Lung (tissue), 11 donors: ENCODE measurements at regions not wholly inside any gene's neighbourhood (a gene's known extent, or its start where the extent isn't known, plus 50 kb on each side); places are given as distances from the start of the nearest gene placed in this dataset.
A peak's percentile ranks its signal among the peaks of the same experiment; 100 is the strongest.
"Not testable (repeated sequence)": the region's sequence is repeated elsewhere in the genome, so short reads cannot be mapped to it uniquely, and the experiment has no call there.

Experiments used
- ATAC-seq: fragments of 200-7000 bp; cut with Tn5 transposase; one replicate; pipeline ENCODE4 v1.9.1; 2020; ENCODE audit warnings: moderate number of reproducible peaks; ENCODE audit not compliant: insufficient read depth, low FRiP score
- DNase-seq, 3 donors: peaks; one replicate each; pipeline ENCODE4 v3.0.0-alpha.2; 2013 to 2017
- H3K27ac ChIP-seq, 2 donors: one replicate each; pipeline ENCODE4 v1.5.1; 2013; ENCODE audit warnings: mild to moderate bottlenecking in 2 of 2, moderate library complexity in 2 of 2, control low read depth in 1 of 2, inconsistent platforms in 1 of 2, low read depth in 1 of 2, low read length in 1 of 2
- H3K27me3 ChIP-seq, 3 donors: one replicate each; pipeline ENCODE4 v1.5.1; 2013; ENCODE audit warnings: low read length in 2 of 3; ENCODE audit not compliant: control insufficient read depth in 3 of 3, insufficient read depth in 3 of 3
- H3K36me3 ChIP-seq, 4 donors: one replicate each; pipeline ENCODE4 v1.5.1; 2013; ENCODE audit warnings: low read length in 4 of 4, mild to moderate bottlenecking in 1 of 4, moderate library complexity in 1 of 4; ENCODE audit not compliant: control insufficient read depth in 4 of 4, insufficient read depth in 4 of 4
- H3K4me1 ChIP-seq, 5 donors: one replicate each; pipeline ENCODE4 v1.5.1; 2013; ENCODE audit warnings: low read length in 5 of 5, mild to moderate bottlenecking in 2 of 5, moderate library complexity in 1 of 5; ENCODE audit not compliant: control insufficient read depth in 5 of 5, insufficient read depth in 5 of 5
- H3K4me3 ChIP-seq: one replicate; pipeline ENCODE4 v1.5.1; 2013; ENCODE audit warnings: mild to moderate bottlenecking, control low read depth, moderate library complexity
- H3K9ac ChIP-seq, 2 donors: one replicate each; pipeline ENCODE4 v1.5.1; 2013; ENCODE audit warnings: low read length in 2 of 2, control low read depth in 1 of 2; ENCODE audit not compliant: insufficient read depth in 1 of 2
- H3K9me3 ChIP-seq, 4 donors: one replicate each; pipeline ENCODE4 v1.5.1; 2013; ENCODE audit warnings: low read length in 3 of 4, mild to moderate bottlenecking in 1 of 4, moderate library complexity in 1 of 4; ENCODE audit not compliant: control insufficient read depth in 4 of 4, insufficient read depth in 3 of 4
- WGBS, 2 donors: extraction: QIAGEN DNeasy Blood & Tissue Kit; methylation state at CpG; one replicate each; pipeline ENCODE4 v1.1.7; 2013; 5-methylcytosine and 5-hydroxymethylcytosine counted together
- TF ChIP-seq, protein P1 (sequence below): IDR thresholded peaks from 2 replicates; pipeline ENCODE4 v1.5.1; 2012; ENCODE audit warnings: mild to moderate bottlenecking; ENCODE audit errors: control extremely low read depth, extremely low read depth
- donor health status: control.
- donor health status: control.
- donor health status: Bipolar disorder and iron deficiency.
- donor health status: healthy.
- donor health status: DM: yes; HTN: yes; CAD: no.

DNA sequence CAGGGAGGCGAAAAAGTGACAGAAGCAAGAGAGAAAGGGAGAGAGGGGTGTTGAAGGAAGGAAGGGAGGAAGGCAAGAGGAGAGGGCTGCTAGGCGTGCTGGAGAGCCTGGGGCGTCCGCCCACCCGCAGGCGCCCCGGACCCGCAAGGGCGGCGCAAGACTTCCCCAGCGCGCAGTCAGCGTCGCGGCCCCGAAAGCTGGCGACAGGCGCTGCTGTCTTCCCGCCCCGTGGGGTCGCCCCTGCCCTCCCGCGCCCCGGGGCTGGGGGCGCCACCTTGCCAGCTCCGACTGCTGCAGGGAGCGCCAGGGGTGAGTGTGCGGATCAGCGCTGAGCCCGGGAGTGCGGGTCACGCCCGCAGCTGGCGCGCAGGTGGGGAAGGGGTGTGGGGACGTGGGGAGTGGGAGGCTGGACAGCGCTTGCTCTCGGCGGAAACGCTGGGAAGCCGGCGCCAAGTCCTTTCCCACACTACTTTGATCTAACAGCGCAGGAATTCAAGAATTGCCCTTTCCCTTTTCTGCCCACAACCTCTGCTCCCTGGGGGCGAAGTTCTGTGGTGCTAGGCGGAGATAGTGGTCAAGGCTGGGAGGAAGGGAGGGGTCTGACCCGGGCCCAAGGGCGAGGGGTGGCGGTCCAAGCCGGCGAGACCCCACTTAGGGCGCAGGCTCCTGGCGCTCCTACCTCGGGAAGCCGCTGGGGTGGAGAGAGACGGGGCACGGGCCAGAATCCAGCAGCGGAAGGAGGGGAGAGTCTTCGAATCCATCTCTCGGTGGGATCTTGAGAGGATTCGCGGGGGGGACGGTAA is 266.1 kb downstream of the CGGBP1 start, which contains the start of gene HTR1F:
Gene HTR1F, plus strand, starts transcription at position 173 of the 803 bp plus-strand sequence.
- Histone ChIP-seq H3K4me3 (peak within 1 kb of the TSS; percentile 48), H3K36me3 (no peaks in the 10 kb centered on the region), H3K9ac (peak within 1 kb of the TSS in 1 of 2 donors; percentile 13), H3K4me1 (peaks cover 0 to 5% (median 2%) of the 10 kb centered on the region in 5 donors), H3K9me3 (peaks cover 0 to 2% (median 0%) of the 10 kb centered on the region in 4 donors), H3K27ac (peak within 1 kb of the TSS in 1 of 2 donors; percentile 33), H3K27me3 (peaks cover 3 to 26% (median 15%) of the 10 kb centered on the region in 3 donors)
- ATAC-seq (peak; percentile 42), DNase-seq (peak in 2 of 3 donors; percentile 28 to 31)
- WGBS, 2 donors: 0 to 1% methylated on average over 52 to 62 of the region's 62 CpGs
- TF ChIP-seq, protein P1, sequence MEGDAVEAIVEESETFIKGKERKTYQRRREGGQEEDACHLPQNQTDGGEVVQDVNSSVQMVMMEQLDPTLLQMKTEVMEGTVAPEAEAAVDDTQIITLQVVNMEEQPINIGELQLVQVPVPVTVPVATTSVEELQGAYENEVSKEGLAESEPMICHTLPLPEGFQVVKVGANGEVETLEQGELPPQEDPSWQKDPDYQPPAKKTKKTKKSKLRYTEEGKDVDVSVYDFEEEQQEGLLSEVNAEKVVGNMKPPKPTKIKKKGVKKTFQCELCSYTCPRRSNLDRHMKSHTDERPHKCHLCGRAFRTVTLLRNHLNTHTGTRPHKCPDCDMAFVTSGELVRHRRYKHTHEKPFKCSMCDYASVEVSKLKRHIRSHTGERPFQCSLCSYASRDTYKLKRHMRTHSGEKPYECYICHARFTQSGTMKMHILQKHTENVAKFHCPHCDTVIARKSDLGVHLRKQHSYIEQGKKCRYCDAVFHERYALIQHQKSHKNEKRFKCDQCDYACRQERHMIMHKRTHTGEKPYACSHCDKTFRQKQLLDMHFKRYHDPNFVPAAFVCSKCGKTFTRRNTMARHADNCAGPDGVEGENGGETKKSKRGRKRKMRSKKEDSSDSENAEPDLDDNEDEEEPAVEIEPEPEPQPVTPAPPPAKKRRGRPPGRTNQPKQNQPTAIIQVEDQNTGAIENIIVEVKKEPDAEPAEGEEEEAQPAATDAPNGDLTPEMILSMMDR: no peak

DNA sequence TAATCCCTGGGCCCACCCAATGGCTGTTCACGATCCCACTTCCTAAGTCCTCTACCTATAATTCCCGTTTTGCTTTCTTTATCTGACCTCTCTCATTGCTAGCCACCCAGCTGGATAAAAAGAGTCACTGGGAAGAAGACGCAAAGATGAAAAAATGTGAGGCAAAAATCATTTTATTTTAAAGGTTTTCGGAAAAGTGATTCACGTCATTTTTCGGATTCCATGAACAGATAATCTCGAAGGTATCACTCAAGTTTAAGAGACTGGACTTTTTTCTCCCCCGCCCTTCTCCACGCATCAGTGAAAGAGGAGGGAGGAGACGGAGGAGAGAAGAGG is 266.6 kb downstream of the CGGBP1 start:
- TF ChIP-seq, protein P1: no peak
- DNase-seq (no peak), ATAC-seq (no peak)
- 7 to 15% methylated on average over 10 of the region's 10 CpGs for WGBS, 2 donors
- H3K9ac ChIP-seq: peak overlapping the region in 1 of 2 donors; percentile 13
- H3K4me3 ChIP-seq: peak overlapping the region; percentile 48
- H3K27me3 ChIP-seq: peaks cover 3 to 26% (median 15%) of the 10 kb centered on the region in 3 donors
- H3K4me1 ChIP-seq: peaks cover 0 to 5% (median 2%) of the 10 kb centered on the region in 5 donors
- H3K27ac ChIP-seq: no peak overlapping the region
- peaks cover 0 to 2% (median 0%) of the 10 kb centered on the region in 4 donors for H3K9me3 ChIP-seq
- no peaks in the 10 kb centered on the region for H3K36me3 ChIP-seq

- Histone ChIP-seq H3K9ac (no peak overlapping the region), H3K9me3 (peaks cover 0 to 2% (median 0%) of the 10 kb centered on the region in 4 donors), H3K27me3 (peaks cover 3 to 26% (median 15%) of the 10 kb centered on the region in 3 donors), H3K27ac (no peak overlapping the region), H3K36me3 (no peaks in the 10 kb centered on the region), H3K4me3 (no peak overlapping the region), H3K4me1 (peaks cover 0 to 5% (median 2%) of the 10 kb centered on the region in 5 donors)
- 62 to 69% methylated on average over 9 of the region's 9 CpGs for WGBS, 2 donors
- TF ChIP-seq, protein P1: no peak
- DNase-seq (no peak), ATAC-seq (no peak)
Measured at GRCh38 chr3:87791248-87792027, 267.4 kb downstream of the CGGBP1 start.

DNA sequence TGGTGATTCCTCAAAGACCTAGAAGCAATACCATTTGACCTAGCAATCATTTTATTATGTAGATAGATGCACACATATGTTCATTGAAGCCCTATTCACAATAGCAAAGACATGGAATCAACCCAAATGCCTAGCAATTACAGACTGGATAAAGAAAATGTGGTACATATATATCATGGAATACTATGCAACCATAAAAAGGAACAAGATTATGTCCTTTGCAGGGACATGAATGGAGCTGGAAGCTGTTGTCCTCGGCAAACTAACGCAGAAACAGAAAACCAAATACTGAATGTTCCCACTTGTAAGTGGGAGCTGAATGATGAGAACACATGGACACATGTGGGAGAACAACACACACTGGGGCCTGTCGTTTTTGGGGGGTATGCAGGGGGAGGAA is 269.8 kb downstream of the CGGBP1 start:
- H3K36me3 ChIP-seq, H3K9me3 ChIP-seq, ATAC-seq, H3K27ac ChIP-seq, H3K4me3 ChIP-seq, H3K9ac ChIP-seq, H3K4me1 ChIP-seq, DNase-seq: not testable (repeated sequence)
- WGBS, 2 donors: 80 to 85% methylated on average over 3 of the region's 3 CpGs
- peaks cover 0 to 20% (median 15%) of the 10 kb centered on the region in 3 donors for H3K27me3 ChIP-seq
